HTR-8/SVneo (cell line): ENCODE measurements at regions not wholly inside any gene's neighbourhood (a gene's known extent, or its start where the extent isn't known, plus 50 kb on each side); places are given as distances from the start of the nearest gene placed in this dataset.

ENCODE experiments used
- DNase-seq: peaks from one replicate; pipeline ENCODE4 v3.0.0; 2011; ENCODE audit warnings: low spot score, mixed read lengths; ENCODE audit not compliant: insufficient read length
- FAIRE-seq: peaks from 2 replicates; lab custom pipeline; 2011; peaks lifted over from hg19 to GRCh38; lab: Jason Lieb, UNC

GRCh38 chr5:68630354-68630753, 414.8 kb downstream of the PIK3R1 start:
- DNase-seq (no peak), FAIRE-seq (no peak)

- DNase-seq, result no peak
- no peak for FAIRE-seq
Measured at GRCh38 chr5:68631884-68632283, 416.3 kb downstream of the PIK3R1 start.

GRCh38 chr5:68641211-68641610, 425.7 kb downstream of the PIK3R1 start:
- DNase-seq, result no peak
- no peak for FAIRE-seq

DNA sequence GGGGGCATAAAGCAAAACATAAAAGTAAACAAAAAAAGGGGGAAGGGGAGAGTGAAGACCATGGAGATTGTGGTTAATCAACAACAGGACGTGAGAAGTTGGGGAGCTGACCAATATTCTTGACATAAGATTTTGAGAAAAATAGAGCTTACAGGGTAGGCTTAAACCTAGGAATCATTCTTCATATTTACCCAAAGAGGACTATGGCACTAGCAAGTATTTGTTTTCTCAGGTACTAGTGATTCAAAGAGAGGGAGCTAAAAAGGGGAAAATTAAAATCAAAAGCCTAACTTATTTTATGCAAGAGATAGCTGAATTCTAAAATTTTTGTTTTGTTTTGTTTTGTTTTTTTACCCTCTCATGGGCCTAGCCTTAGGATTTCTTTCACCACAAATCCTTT, 427.5 kb downstream of the PIK3R1 start:
- DNase-seq (no peak), FAIRE-seq (no peak)

GRCh38 chr5:68644971-68645370, 429.4 kb downstream of the PIK3R1 start:
- DNase-seq (no peak), FAIRE-seq (no peak)

DNA sequence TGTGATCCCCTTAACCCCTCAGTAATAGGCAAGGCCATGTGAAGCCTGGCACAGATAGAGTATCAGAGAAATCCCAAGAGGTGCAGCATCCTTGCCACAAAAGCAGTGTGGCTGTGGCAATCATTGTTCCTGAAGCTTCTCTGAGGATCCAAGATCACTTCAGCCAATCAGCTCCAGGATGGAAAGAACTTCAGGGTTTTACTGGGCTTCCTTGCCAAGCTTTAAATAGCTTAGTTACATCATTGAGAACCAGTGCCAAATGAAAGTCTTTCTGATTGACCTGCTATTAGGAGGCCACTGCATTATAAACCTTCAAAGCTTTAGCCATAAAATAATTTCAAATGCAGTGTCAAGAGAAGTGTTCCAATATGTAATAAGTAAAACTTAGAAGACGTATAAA, 430.6 kb downstream of the PIK3R1 start:
- no peak for DNase-seq
- FAIRE-seq, result no peak

GRCh38 chr5:68647743-68648142, 432.2 kb downstream of the PIK3R1 start:
- FAIRE-seq, result no peak
- no peak for DNase-seq

- FAIRE-seq, result no peak
- no peak for DNase-seq
Measured at GRCh38 chr5:68648944-68649857, 433.6 kb downstream of the PIK3R1 start.

- DNase-seq (peak; percentile 32), FAIRE-seq (no peak)
Measured at GRCh38 chr5:68652534-68652965, 437.0 kb downstream of the PIK3R1 start.

- FAIRE-seq (no peak), DNase-seq (no peak)
Measured at GRCh38 chr5:68653471-68653870, 437.9 kb downstream of the PIK3R1 start.

- DNase-seq, result no peak
- no peak for FAIRE-seq
Measured at GRCh38 chr5:68657055-68657961, 436.5 kb upstream of the SLC30A5 start.

DNA sequence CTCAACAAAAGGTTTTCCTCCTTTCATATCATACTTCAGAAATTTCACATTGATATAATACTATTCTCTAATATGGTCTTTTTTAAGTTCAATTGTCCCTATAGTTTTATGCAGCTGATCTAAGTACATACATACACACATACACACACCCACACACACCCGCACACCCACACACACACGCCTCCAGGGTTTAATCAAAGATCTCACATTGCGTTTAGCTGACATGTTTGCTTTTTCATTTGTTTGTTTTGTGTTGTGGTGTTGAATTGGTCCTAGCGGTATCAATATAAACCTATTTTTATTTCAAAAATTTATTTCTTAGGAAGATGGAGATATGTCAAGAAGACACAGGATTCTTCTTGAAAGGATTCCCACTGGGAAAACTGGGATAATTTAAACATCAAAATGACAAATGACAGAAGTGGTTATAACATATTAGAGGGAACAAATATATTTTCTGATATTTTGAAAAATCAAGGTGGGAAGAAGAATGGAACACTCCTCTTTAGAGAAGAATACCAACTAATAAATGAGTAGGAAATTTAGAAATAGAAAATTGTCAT, 434.9 kb upstream of the SLC30A5 start:
- FAIRE-seq (no peak), DNase-seq (no peak)

DNA sequence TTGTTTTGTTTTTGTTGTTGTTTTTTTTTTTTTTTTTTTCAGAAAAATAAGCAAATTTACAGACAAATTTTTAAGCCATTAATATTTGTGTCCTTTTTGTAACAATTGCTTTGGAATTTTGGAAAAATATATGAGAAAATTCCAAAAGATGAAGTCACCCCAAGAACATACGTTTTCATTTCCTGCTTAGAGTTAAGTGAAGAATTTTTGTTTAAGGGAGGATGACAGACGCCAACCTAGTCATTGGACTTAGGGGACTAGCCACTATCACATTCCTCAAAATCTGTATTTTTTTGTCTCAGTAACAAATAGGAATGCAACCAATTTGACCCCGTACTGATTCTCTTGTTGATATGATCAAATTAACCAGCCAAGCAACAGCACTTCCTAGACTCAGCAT, 433.9 kb upstream of the SLC30A5 start:
- FAIRE-seq (no peak), DNase-seq (no peak)

- DNase-seq (peak; percentile 27), FAIRE-seq (no peak)
Measured at GRCh38 chr5:68661237-68661636, 432.6 kb upstream of the SLC30A5 start.

- FAIRE-seq (no peak), DNase-seq (no peak)
Measured at GRCh38 chr5:68662804-68663307, 431.0 kb upstream of the SLC30A5 start.

DNA sequence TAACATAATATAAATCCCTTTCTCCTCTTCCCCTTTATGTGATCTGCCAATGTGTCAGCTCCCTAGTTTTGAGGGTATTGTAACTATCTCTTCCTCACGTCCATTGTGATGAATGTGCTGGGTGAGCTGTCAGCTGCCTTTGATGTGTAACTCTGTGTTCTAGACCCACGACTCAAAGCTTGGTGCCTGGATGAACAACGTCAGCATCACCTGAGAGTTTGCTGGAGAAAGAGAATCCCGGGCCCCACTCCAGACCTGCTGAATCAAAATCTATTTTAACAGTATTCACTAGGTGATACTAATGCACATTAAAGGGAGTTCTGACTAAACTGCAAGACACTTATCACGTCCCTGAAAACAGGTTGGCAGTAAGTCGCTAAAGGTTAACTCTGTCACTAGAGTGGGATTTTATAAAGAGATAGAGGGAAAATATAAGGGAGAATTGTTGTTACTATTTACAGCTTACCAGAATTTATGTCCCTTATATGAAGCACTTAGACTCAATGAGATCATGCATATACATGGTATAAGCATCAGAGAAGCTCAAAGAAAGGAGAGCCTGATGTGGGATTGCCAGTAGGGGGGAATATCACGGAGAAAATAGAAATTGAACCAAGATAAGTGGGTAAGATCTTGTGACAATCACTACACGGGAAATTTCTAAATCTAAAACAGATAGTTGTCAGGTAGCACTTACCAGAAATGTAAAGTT, 423.8 kb upstream of the SLC30A5 start:
- FAIRE-seq (no peak), DNase-seq (no peak)

DNA sequence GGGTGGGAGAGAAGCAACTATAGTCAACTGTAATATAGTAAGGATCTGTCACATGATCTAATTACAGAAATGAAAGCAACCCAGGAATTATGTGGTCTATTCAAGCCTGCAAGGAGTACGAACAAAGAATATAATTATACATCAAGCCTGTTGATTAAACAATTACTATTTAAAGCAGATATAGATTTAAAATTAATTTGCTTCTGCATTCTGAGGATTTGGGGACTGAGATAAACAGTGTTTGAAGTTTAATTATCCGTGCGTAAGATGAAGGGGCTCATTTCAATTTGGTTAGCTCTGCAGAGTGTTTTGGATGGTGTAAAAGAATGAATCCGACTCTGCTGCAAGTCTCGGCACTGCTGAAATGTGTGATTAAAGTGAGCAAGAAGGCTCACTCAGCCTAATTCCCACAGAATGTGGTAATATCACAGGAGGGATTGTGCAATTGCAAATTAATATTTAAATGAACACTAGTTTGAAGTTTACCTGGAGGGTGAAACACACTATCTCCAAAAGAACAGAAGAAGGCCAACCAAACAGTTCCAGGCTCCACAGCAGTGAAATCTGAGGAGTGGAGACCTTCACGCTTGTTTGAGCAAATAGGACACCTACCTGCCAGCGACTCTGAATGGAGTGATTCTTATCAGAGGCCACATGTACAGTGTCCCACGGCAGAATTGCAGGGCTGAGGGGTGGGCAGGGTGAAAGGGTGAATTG, 420.6 kb upstream of the SLC30A5 start:
- FAIRE-seq (no peak), DNase-seq (no peak)

- no peak for FAIRE-seq
- DNase-seq, result no peak
Measured at GRCh38 chr5:68673823-68674180, 420.0 kb upstream of the SLC30A5 start.

GRCh38 chr5:68679041-68679440, 414.8 kb upstream of the SLC30A5 start:
- FAIRE-seq (no peak), DNase-seq (no peak)
